AG09319 (cell line): ENCODE measurements at regions not wholly inside any gene's neighbourhood (a gene's known extent, or its start where the extent isn't known, plus 50 kb on each side); places are given as distances from the start of the nearest gene placed in this dataset.

Source experiments
- DNase-seq: peaks from one replicate; pipeline ENCODE4 v3.0.0-alpha.2; 2010; ENCODE audit warnings: low read depth; ENCODE audit errors: extremely low read depth
- TF ChIP-seq, protein P1 (sequence below): IDR thresholded peaks from 2 replicates; pipeline ENCODE4 v1.5.1; 2011; ENCODE audit warnings: low read depth, mild to moderate bottlenecking, inconsistent platforms, low read length, moderate library complexity

- no peak for DNase-seq
- TF ChIP-seq, protein P1, sequence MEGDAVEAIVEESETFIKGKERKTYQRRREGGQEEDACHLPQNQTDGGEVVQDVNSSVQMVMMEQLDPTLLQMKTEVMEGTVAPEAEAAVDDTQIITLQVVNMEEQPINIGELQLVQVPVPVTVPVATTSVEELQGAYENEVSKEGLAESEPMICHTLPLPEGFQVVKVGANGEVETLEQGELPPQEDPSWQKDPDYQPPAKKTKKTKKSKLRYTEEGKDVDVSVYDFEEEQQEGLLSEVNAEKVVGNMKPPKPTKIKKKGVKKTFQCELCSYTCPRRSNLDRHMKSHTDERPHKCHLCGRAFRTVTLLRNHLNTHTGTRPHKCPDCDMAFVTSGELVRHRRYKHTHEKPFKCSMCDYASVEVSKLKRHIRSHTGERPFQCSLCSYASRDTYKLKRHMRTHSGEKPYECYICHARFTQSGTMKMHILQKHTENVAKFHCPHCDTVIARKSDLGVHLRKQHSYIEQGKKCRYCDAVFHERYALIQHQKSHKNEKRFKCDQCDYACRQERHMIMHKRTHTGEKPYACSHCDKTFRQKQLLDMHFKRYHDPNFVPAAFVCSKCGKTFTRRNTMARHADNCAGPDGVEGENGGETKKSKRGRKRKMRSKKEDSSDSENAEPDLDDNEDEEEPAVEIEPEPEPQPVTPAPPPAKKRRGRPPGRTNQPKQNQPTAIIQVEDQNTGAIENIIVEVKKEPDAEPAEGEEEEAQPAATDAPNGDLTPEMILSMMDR: no peak
Measured at GRCh38 chr2:83602753-83603152, 856.3 kb downstream of the SUCLG1 start.

DNA sequence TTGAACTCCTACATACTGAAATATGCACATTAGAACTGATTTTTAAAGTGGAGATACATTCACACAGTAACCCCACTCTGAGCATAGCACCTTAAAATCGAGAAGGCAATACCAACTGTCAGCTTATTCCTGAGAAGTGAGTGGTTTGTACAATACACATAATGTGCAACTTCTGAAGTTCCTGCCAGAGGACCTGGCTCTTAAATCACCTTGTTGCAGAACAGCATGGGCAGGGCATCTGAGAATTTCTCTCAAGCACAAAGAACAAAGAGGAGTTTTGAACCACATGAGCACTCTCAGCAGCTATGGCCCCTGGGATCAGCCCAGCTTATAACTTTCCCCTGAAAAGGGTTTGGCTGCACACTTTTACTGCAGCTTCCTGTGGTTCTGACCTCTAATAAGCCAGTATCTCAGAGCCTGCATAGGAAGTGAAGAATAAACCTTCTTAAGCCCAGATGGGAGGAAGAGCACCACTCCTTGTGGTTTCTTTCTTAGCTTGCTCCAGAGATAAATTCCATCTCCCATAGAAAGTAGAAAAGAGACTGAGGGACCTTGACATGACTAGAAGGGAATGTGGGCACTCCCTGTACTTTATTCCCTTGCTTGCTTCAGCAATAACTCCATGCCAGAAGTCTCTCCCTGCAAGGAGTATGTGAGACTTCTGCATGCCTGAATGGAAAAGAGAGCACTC is 862.3 kb downstream of the SUCLG1 start:
- TF ChIP-seq, protein P1: no peak
- DNase-seq: no peak

- DNase-seq: no peak
- TF ChIP-seq, protein P1: no peak
Measured at GRCh38 chr2:83595926-83596325, 863.2 kb downstream of the SUCLG1 start.

DNA sequence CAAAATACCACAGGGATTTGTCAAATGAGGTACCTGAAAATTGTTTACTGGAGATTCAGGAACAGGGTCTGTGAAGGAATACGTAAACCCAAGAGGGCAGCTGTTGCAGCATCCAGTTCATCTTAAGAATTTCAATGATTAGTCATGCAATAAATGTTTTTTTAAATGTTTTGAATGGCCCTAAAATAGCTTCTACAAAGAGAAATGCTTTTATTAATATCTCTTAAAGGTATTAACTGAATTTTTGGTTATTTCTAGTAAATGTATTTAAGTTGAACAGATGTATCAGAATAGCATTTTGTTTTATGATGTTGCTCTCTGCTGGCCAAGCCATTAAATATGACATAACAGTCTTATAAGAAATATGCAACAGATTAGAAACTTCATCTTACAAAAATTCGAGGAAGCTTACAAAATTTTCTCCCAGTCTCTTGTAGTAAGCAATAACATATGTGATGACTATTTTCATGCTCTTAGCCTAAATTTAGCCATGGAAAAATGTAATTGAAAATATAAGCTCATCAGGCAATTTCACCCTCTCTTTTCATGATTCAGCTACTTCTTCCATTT is 863.9 kb downstream of the SUCLG1 start:
- DNase-seq: no peak
- TF ChIP-seq, protein P1: no peak

GRCh38 chr2:83594241-83595120 is 864.6 kb downstream of the SUCLG1 start:
- TF ChIP-seq, protein P1: no peak
- DNase-seq: no peak

DNA sequence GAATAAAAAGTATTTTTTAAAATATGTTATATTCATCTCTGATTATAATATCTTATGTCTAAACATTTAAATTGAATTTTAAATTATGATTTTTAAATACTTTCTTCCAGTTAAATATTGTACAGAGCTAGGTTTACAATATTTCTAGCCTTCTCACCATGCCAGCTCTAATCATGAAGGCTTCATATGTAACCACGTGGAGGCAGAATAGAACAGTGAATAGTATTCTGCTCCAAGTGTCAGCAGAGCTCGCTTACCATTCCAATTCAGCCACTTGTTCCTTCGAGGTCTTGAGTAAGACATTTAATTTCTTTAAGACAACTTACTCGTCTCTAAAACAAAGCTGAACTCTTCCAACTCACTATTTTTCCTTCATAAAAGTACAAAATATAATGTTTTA is 871.8 kb downstream of the SUCLG1 start:
- no peak for DNase-seq
- TF ChIP-seq, protein P1: no peak

- TF ChIP-seq, protein P1: no peak
- no peak for DNase-seq
Measured at GRCh38 chr2:83585250-83585649, 873.8 kb downstream of the SUCLG1 start.
